Endothelial cell of umbilical vein (primary cell): ENCODE measurements at regions not wholly inside any gene's neighbourhood (a gene's known extent, or its start where the extent isn't known, plus 50 kb on each side); places are given as distances from the start of the nearest gene placed in this dataset.

ENCODE experiments used
- BruUV-seq: library from RNA; stranded (reverse); fragments of 400-500 nt; replicated peaks from 2 replicates; lab custom pipeline; 2021; lab: Mats Ljungman, UMichigan
- CTCF ChIA-PET: fragments of 300-600, 350-600 bp; sonication (Branson Sonifier 250); formaldehyde crosslinking; loops from one replicate; lab custom pipeline; 2021; ENCODE audit warnings: antibody characterized with exemption, inconsistent platforms; lab: Charles Lee
- POLR2A ChIA-PET: fragments of 300-600, 350-600 bp; sonication (Branson Sonifier 250); formaldehyde crosslinking; loops from one replicate; lab custom pipeline; 2021; ENCODE audit warnings: antibody characterized with exemption, inconsistent platforms; lab: Charles Lee
- DNase-seq: peaks from one replicate; pipeline ENCODE4 v3.0.0-alpha.2; 2011; ENCODE audit warnings: low read depth, low spot score
- FAIRE-seq: peaks from 2 replicates; lab custom pipeline; 2011; peaks lifted over from hg19 to GRCh38; lab: Jason Lieb, UNC
- H2AFZ ChIP-seq: 2 replicates; pipeline ENCODE4 v1.6.0; 2012; ENCODE audit warnings: low read depth, low read length, control low read depth, inconsistent platforms
- H3K27ac ChIP-seq: 2 replicates; pipeline ENCODE4 v1.5.1; 2011; ENCODE audit warnings: low read depth, mild to moderate bottlenecking, control low read depth, low read length, moderate library complexity; ENCODE audit not compliant: insufficient read depth
- H3K27me3 ChIP-seq, 2 experiments: 2 replicates each; pipeline versions ENCODE4 v1.6.0 to v1.6.1; 2011; ENCODE audit warnings: low read length in 2 of 2, mixed read lengths in 1 of 2; ENCODE audit not compliant: control insufficient read depth in 2 of 2, insufficient read depth in 2 of 2
- H3K36me3 ChIP-seq, 2 experiments: 2 replicates in 1 of 2; 3 replicates in 1 of 2; pipeline ENCODE4 v1.5.1; 2011; ENCODE audit warnings: low read length in 2 of 2, mild to moderate bottlenecking in 1 of 2, moderate library complexity in 1 of 2; ENCODE audit not compliant: control insufficient read depth in 2 of 2, insufficient read depth in 2 of 2; ENCODE audit errors: extremely low read depth in 1 of 2
- H3K4me1 ChIP-seq: 3 replicates; pipeline ENCODE4 v1.5.1; 2011; ENCODE audit warnings: mild to moderate bottlenecking, low read length; ENCODE audit not compliant: control insufficient read depth, insufficient read depth; ENCODE audit errors: extremely low read depth
- H3K4me2 ChIP-seq: 2 replicates; pipeline ENCODE4 v1.6.1; 2011; ENCODE audit warnings: low read length, control low read depth, mixed read lengths; ENCODE audit not compliant: insufficient read depth
- H3K4me3 ChIP-seq, 3 experiments: fragments of 200-600 bp in 1 of 3; sonication (generic), shearing (Covaris generic) in 1 of 3; replicated peaks in 1 of 3; 2 replicates each; pipeline ENCODE4 v1.5.1; 2011 to 2016; ENCODE audit warnings: control low read depth in 3 of 3, low read length in 3 of 3, mild to moderate bottlenecking in 2 of 3, inconsistent platforms in 1 of 3, low read depth in 1 of 3, moderate library complexity in 1 of 3; ENCODE audit not compliant: insufficient read depth in 1 of 3
- H3K79me2 ChIP-seq: 2 replicates; pipeline ENCODE4 v1.6.0; 2012; ENCODE audit warnings: low read length, inconsistent platforms; ENCODE audit not compliant: control insufficient read depth, insufficient read depth
- H3K9ac ChIP-seq: replicated peaks from 2 replicates; pipeline ENCODE3; 2011; ENCODE audit warnings: low read length, control low read depth; ENCODE audit not compliant: insufficient read depth; ENCODE audit errors: extremely low read depth
- H3K9me1 ChIP-seq: replicated peaks from 3 replicates; pipeline ENCODE4 v1.6.0; 2011; ENCODE audit warnings: mild to moderate bottlenecking, low read length; ENCODE audit not compliant: control insufficient read depth, insufficient read depth; ENCODE audit errors: extremely low read depth
- H3K9me3 ChIP-seq: replicated peaks from 2 replicates; pipeline ENCODE4 v1.5.1; 2012; ENCODE audit warnings: low read length, inconsistent platforms; ENCODE audit not compliant: control insufficient read depth, insufficient read depth
- H4K20me1 ChIP-seq: replicated peaks from 2 replicates; pipeline ENCODE3; 2011; ENCODE audit warnings: mild to moderate bottlenecking, low read length; ENCODE audit not compliant: control insufficient read depth, insufficient read depth; ENCODE audit errors: extremely low read depth
- EZH2 ChIP-seq: IDR thresholded peaks from 2 replicates; pipeline ENCODE4 v1.6.1; 2012; ENCODE audit warnings: borderline replicate concordance, low read depth, mild to moderate bottlenecking, moderate library complexity, low read length, inconsistent platforms; ENCODE audit not compliant: severe bottlenecking
- FOS ChIP-seq: IDR thresholded peaks from 2 replicates; pipeline ENCODE4 v1.6.1; 2011; ENCODE audit warnings: mild to moderate bottlenecking, low read length, moderate library complexity, borderline replicate concordance; ENCODE audit not compliant: insufficient read depth
- GATA2 ChIP-seq: IDR thresholded peaks from 2 replicates; pipeline ENCODE4 v1.7.0; 2011; ENCODE audit warnings: low read depth, mild to moderate bottlenecking, moderate library complexity, mixed read lengths, low read length; ENCODE audit not compliant: insufficient read length, insufficient read depth
- JUN ChIP-seq: IDR thresholded peaks from 2 replicates; pipeline ENCODE4 v1.6.1; 2011; ENCODE audit warnings: borderline replicate concordance, low read depth; ENCODE audit not compliant: insufficient read length, insufficient read depth
- MYC ChIP-seq: IDR thresholded peaks from one replicate; pipeline ENCODE4 v1.6.1; 2011; ENCODE audit warnings: mild to moderate bottlenecking, low read depth, low read length
- POLR2A ChIP-seq: IDR thresholded peaks from 2 replicates; pipeline ENCODE4 v1.6.1; 2012; ENCODE audit warnings: low read depth, mild to moderate bottlenecking, control low read depth, low read length
- POLR2AphosphoS5 ChIP-seq: IDR thresholded peaks from 2 replicates; pipeline ENCODE4 v1.6.1; 2012; ENCODE audit warnings: low read depth, mild to moderate bottlenecking, control low read depth, low read length, moderate library complexity; ENCODE audit not compliant: insufficient read depth
- dilution Hi-C: fragments of 300-500 bp; cut with MboI; formaldehyde crosslinking; loops from one replicate; pipeline ENCODE4 v1.15.0; 2019; ENCODE audit warnings: low sequenced_read_pairs; ENCODE audit not compliant: extremely low pct_ligation_motif_present
- intact Hi-C: fragments of 100-400 bp; cut with micrococcal nuclease; formaldehyde crosslinking; loops from one replicate; pipeline ENCODE4 v1.10.0; 2022
- TF ChIP-seq, protein P1 (sequence below): IDR thresholded peaks from 2 replicates; pipeline ENCODE4 v1.6.1; 2011; ENCODE audit not compliant: insufficient read depth, insufficient read length
- TF ChIP-seq, protein P2 (sequence below), 2 donors: IDR thresholded peaks; 1 replicate in 1 of 2; 2 replicates in 1 of 2; pipeline ENCODE4 v1.5.1; 2011; ENCODE audit warnings: low read length in 2 of 2, mild to moderate bottlenecking in 2 of 2, moderate library complexity in 2 of 2, control low read depth in 1 of 2, inconsistent platforms in 1 of 2, low read depth in 1 of 2; ENCODE audit not compliant: insufficient read depth in 1 of 2; ENCODE audit errors: extremely low read depth in 1 of 2

DNA sequence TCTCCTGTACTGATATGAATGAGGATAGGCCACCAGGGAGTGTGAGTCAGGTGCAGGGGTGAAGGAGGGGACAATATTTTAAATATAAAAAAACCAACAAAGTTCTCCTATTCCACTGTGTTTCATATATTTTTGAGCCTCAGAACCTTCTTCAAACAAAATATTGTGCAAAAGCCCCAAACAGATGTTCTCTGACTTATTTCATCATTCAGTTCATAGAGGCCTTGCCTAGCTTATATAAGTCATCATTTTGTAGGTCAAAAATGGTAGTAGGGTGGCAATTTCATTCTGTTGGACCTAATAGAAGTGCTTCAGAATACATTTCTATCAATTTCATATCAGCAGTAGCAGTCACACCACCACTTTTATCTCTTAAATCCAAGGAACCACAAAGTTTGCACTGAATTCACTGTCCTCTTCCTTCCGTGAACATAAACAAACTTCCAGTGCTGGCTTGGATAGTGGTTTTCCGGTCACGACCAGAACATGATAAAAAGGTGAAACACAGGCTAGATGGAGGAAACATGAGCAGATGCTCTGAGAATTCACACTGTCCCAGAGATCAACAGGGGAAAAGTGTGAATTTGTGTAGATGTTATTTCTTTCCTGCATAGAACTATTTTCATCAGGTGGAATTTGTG is 99.1 kb downstream of the EN1 start:
- H3K36me3 ChIP-seq, result no peaks in the 10 kb centered on the region
- H3K79me2 ChIP-seq, result no peaks in the 10 kb centered on the region
- no peak overlapping the region for H3K4me3 ChIP-seq
- H3K4me1 ChIP-seq, result no peaks in the 10 kb centered on the region
- H2AFZ ChIP-seq, result no peak overlapping the region
- no peak overlapping the region for H3K4me2 ChIP-seq
- no peaks in the 10 kb centered on the region for H3K27me3 ChIP-seq
- ChIA-PET POLR2A (no interaction called here), CTCF (no interaction called here)
- no peak for DNase-seq
- no peak for FAIRE-seq
- intact Hi-C loops, result no loop called here
- no peaks in the 10 kb centered on the region for H3K9me1 ChIP-seq
- BruUV-seq, result no TSS peak
- H4K20me1 ChIP-seq, result no peaks in the 10 kb centered on the region
- dilution Hi-C loops, result no loop called here
- H3K9ac ChIP-seq, result no peak overlapping the region
- no peak for TF ChIP-seq MYC
- H3K27ac ChIP-seq, result no peak overlapping the region
- peaks cover 3% of the 10 kb centered on the region for H3K9me3 ChIP-seq

DNA sequence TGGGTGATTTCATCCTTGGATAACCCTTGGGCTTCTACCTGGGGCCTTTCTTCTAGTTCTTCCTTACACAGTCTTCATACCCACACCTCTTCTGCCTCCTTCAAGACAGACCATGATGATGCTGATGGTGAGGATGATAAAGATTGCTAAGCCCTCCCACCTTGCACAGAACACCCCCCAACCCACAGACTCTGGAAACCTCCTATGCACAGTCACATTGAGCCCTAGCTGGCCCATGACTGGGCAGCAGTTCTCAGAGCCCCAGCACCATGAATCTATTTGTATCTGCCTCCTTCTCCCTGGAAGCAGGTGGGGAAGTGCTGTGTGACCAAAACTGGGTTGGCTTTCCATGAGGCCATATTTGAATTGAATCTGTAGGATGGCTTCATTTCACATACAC is 99.8 kb downstream of the EN1 start:
- no peaks in the 10 kb centered on the region for H3K9me1 ChIP-seq
- CTCF ChIA-PET, result no interaction called here

More for the DNA sequence above, 99.8 kb downstream of the EN1 start:
- Histone ChIP-seq H4K20me1 (no peaks in the 10 kb centered on the region), H3K9ac (no peak overlapping the region), H3K79me2 (no peaks in the 10 kb centered on the region), H3K9me3 (peaks cover 3% of the 10 kb centered on the region), H3K27me3 (no peaks in the 10 kb centered on the region), H2AFZ (no peak overlapping the region), H3K4me3 (no peak overlapping the region), H3K27ac (no peak overlapping the region), H3K4me1 (no peaks in the 10 kb centered on the region), H3K4me2 (no peak overlapping the region), H3K36me3 (no peaks in the 10 kb centered on the region)
- FAIRE-seq (no peak), DNase-seq (no peak)
- POLR2A ChIA-PET, result no interaction called here
- TF ChIP-seq POLR2A (no peak), POLR2AphosphoS5 (no peak), MYC (no peak), EZH2 (no peak), FOS (no peak), JUN (no peak), GATA2 (no peak)
- TF ChIP-seq, protein P1, sequence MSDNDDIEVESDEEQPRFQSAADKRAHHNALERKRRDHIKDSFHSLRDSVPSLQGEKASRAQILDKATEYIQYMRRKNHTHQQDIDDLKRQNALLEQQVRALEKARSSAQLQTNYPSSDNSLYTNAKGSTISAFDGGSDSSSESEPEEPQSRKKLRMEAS, result no peak
- TF ChIP-seq, protein P2, sequence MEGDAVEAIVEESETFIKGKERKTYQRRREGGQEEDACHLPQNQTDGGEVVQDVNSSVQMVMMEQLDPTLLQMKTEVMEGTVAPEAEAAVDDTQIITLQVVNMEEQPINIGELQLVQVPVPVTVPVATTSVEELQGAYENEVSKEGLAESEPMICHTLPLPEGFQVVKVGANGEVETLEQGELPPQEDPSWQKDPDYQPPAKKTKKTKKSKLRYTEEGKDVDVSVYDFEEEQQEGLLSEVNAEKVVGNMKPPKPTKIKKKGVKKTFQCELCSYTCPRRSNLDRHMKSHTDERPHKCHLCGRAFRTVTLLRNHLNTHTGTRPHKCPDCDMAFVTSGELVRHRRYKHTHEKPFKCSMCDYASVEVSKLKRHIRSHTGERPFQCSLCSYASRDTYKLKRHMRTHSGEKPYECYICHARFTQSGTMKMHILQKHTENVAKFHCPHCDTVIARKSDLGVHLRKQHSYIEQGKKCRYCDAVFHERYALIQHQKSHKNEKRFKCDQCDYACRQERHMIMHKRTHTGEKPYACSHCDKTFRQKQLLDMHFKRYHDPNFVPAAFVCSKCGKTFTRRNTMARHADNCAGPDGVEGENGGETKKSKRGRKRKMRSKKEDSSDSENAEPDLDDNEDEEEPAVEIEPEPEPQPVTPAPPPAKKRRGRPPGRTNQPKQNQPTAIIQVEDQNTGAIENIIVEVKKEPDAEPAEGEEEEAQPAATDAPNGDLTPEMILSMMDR (IDR thresholded peaks at IDR 0.05; ENCODE audit: extremely low read depth in 1 of 2, insufficient read depth in 1 of 2, low read depth in 1 of 2, low read length in 2 of 2), result no peak
- intact Hi-C loops, result no loop called here
- dilution Hi-C loops, result no loop called here
- BruUV-seq, result no TSS peak
